ENCODE measurements at regions not wholly inside any gene's neighbourhood (a gene's known extent, or its start where the extent isn't known, plus 50 kb on each side); places are given as distances from the start of the nearest gene placed in this dataset.

- TF ChIP-seq, protein P1, sequence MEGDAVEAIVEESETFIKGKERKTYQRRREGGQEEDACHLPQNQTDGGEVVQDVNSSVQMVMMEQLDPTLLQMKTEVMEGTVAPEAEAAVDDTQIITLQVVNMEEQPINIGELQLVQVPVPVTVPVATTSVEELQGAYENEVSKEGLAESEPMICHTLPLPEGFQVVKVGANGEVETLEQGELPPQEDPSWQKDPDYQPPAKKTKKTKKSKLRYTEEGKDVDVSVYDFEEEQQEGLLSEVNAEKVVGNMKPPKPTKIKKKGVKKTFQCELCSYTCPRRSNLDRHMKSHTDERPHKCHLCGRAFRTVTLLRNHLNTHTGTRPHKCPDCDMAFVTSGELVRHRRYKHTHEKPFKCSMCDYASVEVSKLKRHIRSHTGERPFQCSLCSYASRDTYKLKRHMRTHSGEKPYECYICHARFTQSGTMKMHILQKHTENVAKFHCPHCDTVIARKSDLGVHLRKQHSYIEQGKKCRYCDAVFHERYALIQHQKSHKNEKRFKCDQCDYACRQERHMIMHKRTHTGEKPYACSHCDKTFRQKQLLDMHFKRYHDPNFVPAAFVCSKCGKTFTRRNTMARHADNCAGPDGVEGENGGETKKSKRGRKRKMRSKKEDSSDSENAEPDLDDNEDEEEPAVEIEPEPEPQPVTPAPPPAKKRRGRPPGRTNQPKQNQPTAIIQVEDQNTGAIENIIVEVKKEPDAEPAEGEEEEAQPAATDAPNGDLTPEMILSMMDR (IDR thresholded peaks at IDR 0.05) = no peak
- TF ChIP-seq POLR2A (IDR thresholded peaks at IDR 0.05) (no peak), POLR2AphosphoS5 (IDR thresholded peaks at IDR 0.05) (no peak)
Observed at GRCh38 chr2:19036091-19036490, 322.3 kb downstream of the OSR1 start.

Data from gastroesophageal sphincter (tissue), 3 donors.